Tibial nerve (tissue), 4 donors: ENCODE measurements at regions not wholly inside any gene's neighbourhood (a gene's known extent, or its start where the extent isn't known, plus 50 kb on each side); places are given as distances from the start of the nearest gene placed in this dataset.

Experiments
- DNase-seq, 2 donors: peaks; one replicate each; pipeline ENCODE4 v3.0.0-alpha.2; 2019; ENCODE audit warnings: low spot score in 2 of 2
- H3K27ac ChIP-seq, 4 donors: fragments of 200-600 bp; sonication (generic) in 3 of 4; one replicate each; pipeline ENCODE4 v1.5.1; 2017 to 2019; ENCODE audit warnings: mild to moderate bottlenecking in 1 of 4
- H3K27me3 ChIP-seq, 2 donors: fragments of 200-600 bp; sonication (generic) in 1 of 2; one replicate each; pipeline versions ENCODE4 v1.5.1 to v1.6.0; 2017 to 2019
- H3K36me3 ChIP-seq, 3 donors: fragments of 200-600 bp; sonication (generic); one replicate each; pipeline ENCODE4 v1.5.1; 2018 to 2019
- H3K4me1 ChIP-seq, 4 donors: fragments of 200-600 bp; sonication (generic) in 3 of 4; one replicate each; pipeline ENCODE4 v1.5.1; 2017 to 2019
- H3K4me3 ChIP-seq, 4 donors: fragments of 200-600 bp; sonication (generic) in 3 of 4; one replicate each; pipeline ENCODE4 v1.5.1; 2017 to 2019; ENCODE audit warnings: mild to moderate bottlenecking in 1 of 4, moderate library complexity in 1 of 4
- H3K9me3 ChIP-seq, 4 donors: fragments of 200-600 bp; sonication (generic) in 3 of 4; one replicate each; pipeline ENCODE4 v1.5.1; 2017 to 2019
- CTCF ChIP-seq, 5 experiments: fragments of 200-600 bp in 3 of 5; fragments of 450-650 bp in 2 of 5; sonication (generic) in 3 of 5; IDR thresholded peaks; one replicate each; pipeline ENCODE4 v1.5.1; 2016 to 2019; ENCODE audit warnings: antibody characterized with exemption in 5 of 5, mild to moderate bottlenecking in 3 of 5, moderate library complexity in 2 of 5
- EP300 ChIP-seq, 2 donors: sonication (generic); formaldehyde crosslinking; IDR thresholded peaks; one replicate each; pipeline ENCODE4 v1.6.1; 2017; ENCODE audit warnings: antibody characterized with exemption in 2 of 2, mild to moderate bottlenecking in 1 of 2
- POLR2A ChIP-seq, 2 donors: fragments of 450-650 bp; IDR thresholded peaks; one replicate each; pipeline ENCODE4 v1.6.1; 2017; ENCODE audit warnings: antibody characterized with exemption in 2 of 2, mild to moderate bottlenecking in 2 of 2, moderate library complexity in 2 of 2
- WGBS, 2 donors: methylation state at CpG; one replicate each; pipeline ENCODE4 v1.1.5; 2018; 5-methylcytosine and 5-hydroxymethylcytosine counted together

DNA sequence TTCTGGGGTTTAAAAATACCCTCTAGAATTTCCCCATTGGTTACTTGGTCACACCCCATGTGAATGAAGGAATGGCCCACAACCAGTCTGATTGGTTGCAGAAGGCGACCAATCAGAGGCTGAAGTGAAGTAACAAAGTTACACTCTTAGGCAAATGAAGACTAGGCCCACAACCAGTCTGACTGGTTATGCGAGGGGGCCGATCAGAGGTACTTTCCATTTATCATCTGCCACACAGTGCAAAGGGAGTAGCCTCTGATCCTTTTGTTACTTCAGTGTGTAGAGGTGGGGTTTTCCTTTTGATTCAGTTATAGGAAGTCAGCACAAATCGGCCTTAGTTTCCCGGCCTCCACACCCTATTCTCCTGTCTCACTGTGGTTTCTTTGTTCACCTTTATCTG lies 61.2 kb upstream of the SGK1 start:
- WGBS, 2 donors = 76 to 81% methylated on average over 5 of the region's 5 CpGs
- no peaks in the 10 kb centered on the region for H3K9me3 ChIP-seq
- H3K27ac ChIP-seq = no peak overlapping the region
- TF ChIP-seq EP300 (IDR thresholded peaks at IDR 0.05) = no peak
- TF ChIP-seq CTCF (IDR thresholded peaks at IDR 0.05) = no peak
- no peak for TF ChIP-seq POLR2A (IDR thresholded peaks at IDR 0.05)
- H3K4me3 ChIP-seq = no peak overlapping the region
- DNase-seq = no peak
- peaks cover 0 to 3% (median 0%) of the 10 kb centered on the region in 4 donors for H3K4me1 ChIP-seq
- H3K36me3 ChIP-seq = no peaks in the 10 kb centered on the region
- H3K27me3 ChIP-seq = no peaks in the 10 kb centered on the region

DNA sequence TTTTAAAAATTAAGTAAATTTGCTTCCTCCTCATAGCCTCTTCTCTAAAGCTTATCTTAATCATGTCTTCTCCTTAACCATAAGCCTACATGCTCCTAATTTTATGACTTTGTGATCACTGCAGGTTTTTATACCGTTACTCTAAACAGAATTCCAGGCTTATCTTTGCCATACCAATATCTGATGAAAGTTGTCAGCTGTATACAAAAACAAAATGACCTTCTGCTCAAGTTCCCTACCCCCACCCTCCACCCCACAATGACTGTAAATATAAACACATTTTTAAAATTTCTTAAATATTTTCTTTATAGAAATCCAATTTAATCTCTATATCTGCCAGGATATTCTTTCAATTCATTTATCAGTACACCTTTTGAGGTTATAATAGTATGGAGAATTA lies 60.5 kb upstream of the SGK1 start:
- TF ChIP-seq POLR2A (IDR thresholded peaks at IDR 0.05) (no peak), CTCF (IDR thresholded peaks at IDR 0.05) (no peak), EP300 (IDR thresholded peaks at IDR 0.05) (no peak)
- Histone ChIP-seq H3K4me3 (no peak overlapping the region), H3K4me1 (peaks cover 0 to 5% (median 2%) of the 10 kb centered on the region in 4 donors), H3K36me3 (no peaks in the 10 kb centered on the region), H3K27me3 (no peaks in the 10 kb centered on the region), H3K27ac (no peak overlapping the region), H3K9me3 (no peaks in the 10 kb centered on the region)
- DNase-seq = no peak
- 84 to 85% methylated on average over 1 of the region's 1 CpG for WGBS, 2 donors

DNA sequence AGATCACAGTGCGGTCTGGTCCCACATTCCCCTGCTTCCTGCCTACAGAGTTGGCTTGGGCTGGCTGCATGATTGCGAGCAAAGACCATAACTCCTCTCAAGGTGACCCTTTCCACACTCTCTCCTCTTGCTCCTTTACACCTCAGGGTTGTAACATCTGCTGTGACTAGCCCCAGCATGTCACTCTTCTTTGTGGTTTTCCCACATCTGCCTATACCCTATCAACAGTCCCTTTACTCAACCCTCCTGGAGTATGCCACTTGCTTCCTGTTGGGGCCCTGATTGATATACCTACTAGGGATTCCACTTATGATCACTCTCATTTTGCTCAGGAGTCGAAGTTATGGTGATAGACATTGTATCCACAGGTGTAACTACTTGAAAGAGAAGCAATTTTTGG lies 58.9 kb upstream of the SGK1 start:
- Histone ChIP-seq H3K36me3 (no peaks in the 10 kb centered on the region), H3K9me3 (no peaks in the 10 kb centered on the region), H3K4me1 (peaks cover 0 to 7% (median 2%) of the 10 kb centered on the region in 4 donors), H3K27me3 (no peaks in the 10 kb centered on the region), H3K27ac (no peak overlapping the region), H3K4me3 (no peak overlapping the region)
- DNase-seq = no peak
- 89 to 92% methylated on average over 3 of the region's 3 CpGs for WGBS, 2 donors
- TF ChIP-seq CTCF (IDR thresholded peaks at IDR 0.05) (no peak), EP300 (IDR thresholded peaks at IDR 0.05) (no peak), POLR2A (IDR thresholded peaks at IDR 0.05) (no peak)

DNA sequence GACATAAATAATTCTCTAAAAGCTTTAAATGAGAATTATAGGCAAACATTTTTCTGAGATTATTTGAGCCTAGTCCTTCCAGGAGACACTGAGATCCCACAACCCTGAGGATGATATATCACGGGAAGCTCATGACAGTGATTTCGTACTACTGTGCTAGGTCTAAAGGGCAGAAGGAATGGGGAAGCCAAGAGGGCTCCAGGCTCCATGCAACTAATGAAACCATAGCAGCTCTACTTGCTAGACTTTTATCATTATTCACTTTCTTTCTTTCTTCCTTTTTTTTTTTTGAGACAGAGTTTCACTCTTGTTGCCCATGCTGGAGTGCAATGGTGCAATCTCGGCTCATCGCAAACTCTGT lies 57.3 kb upstream of the SGK1 start:
- H3K9me3 ChIP-seq = no peaks in the 10 kb centered on the region
- WGBS, 2 donors = 86 to 87% methylated on average over 4 of the region's 4 CpGs
- H3K36me3 ChIP-seq = no peaks in the 10 kb centered on the region
- H3K27me3 ChIP-seq = no peaks in the 10 kb centered on the region
- no peak for DNase-seq
- TF ChIP-seq EP300 (IDR thresholded peaks at IDR 0.05) = no peak
- no peak overlapping the region for H3K27ac ChIP-seq
- peaks cover 0 to 7% (median under 1%) of the 10 kb centered on the region in 4 donors for H3K4me1 ChIP-seq
- H3K4me3 ChIP-seq = no peak overlapping the region

GRCh38 chr6:134374491-134375219 lies 56.7 kb upstream of the SGK1 start:
- peak overlapping the region in 2 of 4 donors; percentile 45 to 71 for H3K27ac ChIP-seq
- H3K9me3 ChIP-seq = no peaks in the 10 kb centered on the region
- H3K4me1 ChIP-seq = peaks cover 0 to 7% (median 0%) of the 10 kb centered on the region in 4 donors
- H3K27me3 ChIP-seq = no peaks in the 10 kb centered on the region
- no peak for DNase-seq
- TF ChIP-seq CTCF (IDR thresholded peaks at IDR 0.05) (no peak), POLR2A (IDR thresholded peaks at IDR 0.05) (no peak), EP300 (IDR thresholded peaks at IDR 0.05) (no peak)
- WGBS, 2 donors = 62 to 85% methylated on average over 4 of the region's 4 CpGs
- H3K4me3 ChIP-seq = no peak overlapping the region
- H3K36me3 ChIP-seq = no peaks in the 10 kb centered on the region
